Smooth muscle cell (in vitro differentiated cells): ENCODE measurements at regions not wholly inside any gene's neighbourhood (a gene's known extent, or its start where the extent isn't known, plus 50 kb on each side); places are given as distances from the start of the nearest gene placed in this dataset.

ENCODE experiments used
- DNase-seq: peaks from one replicate; lab custom pipeline; 2025; ENCODE audit not compliant: unreplicated experiment; lab: John Stamatoyannopoulos, UW
- H2AFZ ChIP-seq: fragments of 200-600 bp; sonication (generic); 2 replicates; pipeline ENCODE4 v1.6.0; 2016; ENCODE audit warnings: antibody characterized with exemption, low read depth, mild to moderate bottlenecking
- H3F3A ChIP-seq: fragments of 200-600 bp; sonication (generic); 2 replicates; pipeline ENCODE4 v1.6.0; 2017; ENCODE audit warnings: antibody characterized with exemption, low read depth
- H3K27ac ChIP-seq: fragments of 200-600 bp; sonication (generic); 2 replicates; pipeline ENCODE4 v1.5.1; 2016; ENCODE audit warnings: low read depth, mild to moderate bottlenecking
- H3K27me3 ChIP-seq: fragments of 200-600 bp; sonication (generic); 2 replicates; pipeline ENCODE4 v1.6.1; 2016; ENCODE audit warnings: low read depth, mild to moderate bottlenecking
- H3K36me3 ChIP-seq: fragments of 200-600 bp; sonication (generic); 2 replicates; pipeline ENCODE4 v1.5.1; 2016; ENCODE audit warnings: low read depth
- H3K4me1 ChIP-seq: fragments of 200-600 bp; sonication (generic); 2 replicates; pipeline ENCODE4 v1.5.1; 2016; ENCODE audit warnings: low read depth
- H3K4me2 ChIP-seq: fragments of 200-600 bp; sonication (generic); 2 replicates; pipeline ENCODE4 v1.6.0; 2016; ENCODE audit warnings: mild to moderate bottlenecking
- H3K4me3 ChIP-seq: fragments of 200-600 bp; sonication (generic); 2 replicates; pipeline ENCODE4 v1.5.1; 2016; ENCODE audit warnings: mild to moderate bottlenecking
- H3K79me2 ChIP-seq: fragments of 200-600 bp; sonication (generic); 2 replicates; pipeline ENCODE4 v1.6.0; 2016; ENCODE audit warnings: low read depth, mild to moderate bottlenecking
- H3K9ac ChIP-seq: fragments of 200-600 bp; sonication (generic); 2 replicates; pipeline ENCODE4 v1.6.0; 2016; ENCODE audit warnings: low read depth
- H3K9me3 ChIP-seq: fragments of 200-600 bp; sonication (generic); replicated peaks from 2 replicates; pipeline ENCODE4 v1.5.1; 2016; ENCODE audit warnings: low read depth
- H4K20me1 ChIP-seq: fragments of 200-600 bp; sonication (generic); 2 replicates; pipeline ENCODE4 v1.6.0; 2016; ENCODE audit warnings: low read depth
- CTCF ChIP-seq: fragments of 200-600 bp; sonication (generic); IDR thresholded peaks from 2 replicates; pipeline ENCODE4 v1.5.1; 2017; ENCODE audit warnings: borderline replicate concordance, mild to moderate bottlenecking, antibody characterized with exemption; ENCODE audit not compliant: insufficient read depth, poor library complexity, severe bottlenecking
- WGBS: methylation state at CpG from one replicate; pipeline ENCODE4 v1.1.7; 2016; ENCODE audit warnings: low lambda C conversion rate; 5-methylcytosine and 5-hydroxymethylcytosine counted together

DNA sequence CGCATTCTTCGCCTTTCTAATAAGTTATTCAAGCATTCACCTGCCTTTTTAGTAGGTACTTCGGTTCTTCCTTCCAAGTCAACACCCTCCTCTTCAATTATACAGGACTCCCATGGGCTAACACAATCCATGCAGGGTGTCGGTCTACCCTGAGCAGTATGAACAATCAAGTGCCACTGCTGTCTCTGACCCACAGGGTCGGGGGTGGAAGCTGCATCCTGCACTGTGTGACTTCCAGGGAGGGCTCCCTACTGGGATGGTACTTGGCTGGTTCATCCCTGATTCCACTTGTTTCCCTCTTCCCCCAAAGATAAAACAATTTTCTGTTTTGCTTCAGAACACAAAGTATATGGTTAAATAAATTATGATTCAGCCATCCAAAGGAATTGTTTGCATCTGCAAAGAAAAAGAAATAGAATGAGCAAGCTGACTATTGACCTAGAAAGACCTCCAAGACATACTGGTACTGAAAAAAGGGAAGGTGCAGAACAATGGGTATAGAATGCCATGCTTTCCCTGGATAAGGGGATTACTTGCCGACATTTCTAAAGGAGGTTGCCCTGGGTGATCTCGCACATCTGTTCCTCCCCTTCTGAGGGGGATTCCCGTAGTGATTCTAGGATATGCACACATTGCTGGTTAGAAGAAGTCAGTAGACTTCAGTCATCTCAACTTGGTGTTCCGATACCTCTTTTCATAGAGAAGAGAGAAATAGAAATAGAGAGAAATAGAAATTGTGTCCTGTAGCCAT lies 89.1 kb upstream of the AGR3 start:
- peaks cover 11% of the 10 kb centered on the region for H3K4me1 ChIP-seq
- H3K27ac ChIP-seq = no peak overlapping the region
- H3K9ac ChIP-seq = no peak overlapping the region
- DNase-seq = no peak
- H3K4me2 ChIP-seq = no peak overlapping the region
- no peaks in the 10 kb centered on the region for H3K27me3 ChIP-seq
- H2AFZ ChIP-seq = no peak overlapping the region
- H3K9me3 ChIP-seq = no peaks in the 10 kb centered on the region
- TF ChIP-seq CTCF = no peak
- H3F3A ChIP-seq = no peaks in the 10 kb centered on the region
- 91% methylated on average over 9 of the region's 9 CpGs for WGBS
- no peaks in the 10 kb centered on the region for H3K36me3 ChIP-seq
- H3K4me3 ChIP-seq = no peak overlapping the region
- H3K79me2 ChIP-seq = no peaks in the 10 kb centered on the region
- no peaks in the 10 kb centered on the region for H4K20me1 ChIP-seq

DNA sequence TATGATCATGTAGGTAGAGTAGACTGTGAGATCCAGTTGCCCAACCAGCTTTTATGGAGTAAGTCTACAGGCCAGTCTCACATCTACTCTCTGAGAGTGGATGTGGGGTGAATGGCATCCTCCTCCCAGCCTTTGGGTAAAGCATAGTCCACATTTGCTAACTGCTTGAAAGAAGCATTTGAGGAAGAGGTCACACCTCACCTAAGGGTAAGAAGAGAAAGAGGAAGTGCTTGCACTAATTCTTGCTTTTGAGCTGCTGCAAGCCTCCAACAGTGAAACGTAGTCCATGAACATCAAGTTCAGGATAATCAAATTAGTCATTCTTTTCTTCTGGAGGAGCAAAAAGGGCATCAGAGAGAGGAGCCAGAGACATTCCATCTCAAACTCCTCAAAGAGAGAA lies 93.9 kb upstream of the AGR3 start:
- H4K20me1 ChIP-seq = no peaks in the 10 kb centered on the region
- 88% methylated on average over 1 of the region's 1 CpG for WGBS

GRCh38 chr7:16978358-16979244 lies 96.8 kb upstream of the AGR3 start:
- peak overlapping the region; percentile 34 for H3K9ac ChIP-seq
- H3K27me3 ChIP-seq = no peaks in the 10 kb centered on the region
- H2AFZ ChIP-seq = peak overlapping the region; percentile 86
- WGBS = 36% methylated on average over 1 of the region's 1 CpG
- peaks cover 13% of the 10 kb centered on the region for H3K4me1 ChIP-seq
- H3K27ac ChIP-seq = peak overlapping the region; percentile 86
- peak overlapping the region; percentile 70 for H3K4me2 ChIP-seq
- no peak for TF ChIP-seq CTCF
- H3K9me3 ChIP-seq = no peaks in the 10 kb centered on the region
- no peak overlapping the region for H3K4me3 ChIP-seq
- H3K36me3 ChIP-seq = no peaks in the 10 kb centered on the region
- no peaks in the 10 kb centered on the region for H4K20me1 ChIP-seq
- H3K79me2 ChIP-seq = no peaks in the 10 kb centered on the region
- no peaks in the 10 kb centered on the region for H3F3A ChIP-seq
- DNase-seq = no peak

More for the DNA sequence above, 93.9 kb upstream of the AGR3 start:
- H2AFZ ChIP-seq = peak overlapping the region; percentile 11
- no peak overlapping the region for H3K4me3 ChIP-seq
- TF ChIP-seq CTCF = no peak
- no peaks in the 10 kb centered on the region for H3F3A ChIP-seq
- H3K4me2 ChIP-seq = no peak overlapping the region
- no peaks in the 10 kb centered on the region for H3K36me3 ChIP-seq
- H3K27me3 ChIP-seq = no peaks in the 10 kb centered on the region
- DNase-seq = no peak
- H3K27ac ChIP-seq = no peak overlapping the region
- no peak overlapping the region for H3K9ac ChIP-seq
- H3K79me2 ChIP-seq = no peaks in the 10 kb centered on the region
- H3K4me1 ChIP-seq = peaks cover 12% of the 10 kb centered on the region
- no peaks in the 10 kb centered on the region for H3K9me3 ChIP-seq
